ENCODE measurements at regions not wholly inside any gene's neighbourhood (a gene's known extent, or its start where the extent isn't known, plus 50 kb on each side); places are given as distances from the start of the nearest gene placed in this dataset.

DNA sequence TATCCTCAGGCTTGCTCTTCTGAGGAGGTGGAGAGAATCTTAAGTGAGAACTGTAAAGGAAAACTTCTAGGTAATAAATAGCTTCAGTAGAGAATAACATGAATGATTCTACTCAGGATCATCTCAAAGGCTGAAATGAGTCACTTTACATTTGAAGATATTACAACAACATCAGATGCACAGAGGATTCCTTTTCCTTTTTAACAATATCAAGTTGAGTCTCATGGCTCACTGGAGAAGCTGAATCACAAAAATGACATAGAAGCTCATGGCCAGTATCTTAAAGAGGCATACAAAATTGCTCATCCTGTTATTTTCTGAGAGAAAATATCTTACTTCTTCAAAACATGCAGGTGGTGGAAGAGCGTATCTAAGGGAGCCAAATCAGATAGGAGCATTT, 72.5 kb upstream of the EMCN start:
- TF ChIP-seq ZNF274 (IDR thresholded peaks at IDR 0.05; ENCODE audit: low read depth, low read length) (no peak), YY1 (IDR thresholded peaks at IDR 0.05; ENCODE audit: insufficient read depth, insufficient read length) (no peak)

All from NT2/D1 (cell line).